GM12875 (cell line): ENCODE measurements at regions not wholly inside any gene's neighbourhood (a gene's known extent, or its start where the extent isn't known, plus 50 kb on each side); places are given as distances from the start of the nearest gene placed in this dataset.
A peak's percentile ranks its signal among the peaks of the same experiment; 100 is the strongest.
"Not testable (repeated sequence)": the region's sequence is repeated elsewhere in the genome, so short reads cannot be mapped to it uniquely, and the experiment has no call there.

ENCODE experiments used
- H3K4me3 ChIP-seq: one replicate; pipeline ENCODE4 v1.5.1; 2011; ENCODE audit warnings: low read depth, low read length, control low read depth
- CTCF ChIP-seq: IDR thresholded peaks from 2 replicates; pipeline ENCODE4 v1.5.1; 2011; ENCODE audit warnings: low read depth, mild to moderate bottlenecking, control low read depth, inconsistent platforms, low read length, moderate library complexity, borderline replicate concordance; ENCODE audit not compliant: insufficient read depth

GRCh38 chr10:26367771-26368170 is 70.4 kb upstream of the APBB1IP start:
- H3K4me3 ChIP-seq: no peak overlapping the region
- no peak for TF ChIP-seq CTCF

- TF ChIP-seq CTCF: no peak
- no peak overlapping the region for H3K4me3 ChIP-seq
These were observed 69.7 kb upstream of the APBB1IP start for GRCh38 chr10:26368463-26368862.

- TF ChIP-seq CTCF: no peak
- H3K4me3 ChIP-seq: peak overlapping the region; percentile 19
These were observed 65.4 kb upstream of the APBB1IP start for GRCh38 chr10:26372513-26373354.

- no peak for TF ChIP-seq CTCF
These were observed 63.7 kb upstream of the APBB1IP start for GRCh38 chr10:26374426-26374825.

GRCh38 chr10:26377224-26377810 is 60.8 kb upstream of the APBB1IP start:
- not testable (repeated sequence) for H3K4me3 ChIP-seq

More at GRCh38 chr10:26374426-26374825, 63.7 kb upstream of the APBB1IP start:
- H3K4me3 ChIP-seq: no peak overlapping the region

GRCh38 chr10:26378861-26379294 is 59.3 kb upstream of the APBB1IP start:
- TF ChIP-seq CTCF: no peak
- no peak overlapping the region for H3K4me3 ChIP-seq

GRCh38 chr10:26380815-26381214 is 57.3 kb upstream of the APBB1IP start:
- no peak for TF ChIP-seq CTCF
- H3K4me3 ChIP-seq: no peak overlapping the region
